IMR-90 (cell line): ENCODE measurements at regions not wholly inside any gene's neighbourhood (a gene's known extent, or its start where the extent isn't known, plus 50 kb on each side); places are given as distances from the start of the nearest gene placed in this dataset.

ENCODE experiments used
- ATAC-seq: fragments of 200-7000 bp; cut with Tn5 transposase; 2 replicates; pipeline ENCODE4 v1.9.1; 2020; ENCODE audit warnings: low read depth, mild to moderate bottlenecking, moderate library complexity
- BruUV-seq: library from RNA; stranded (reverse); fragments of 400-500 nt; replicated peaks from 2 replicates; lab custom pipeline; 2021; lab: Mats Ljungman, UMichigan
- CTCF ChIA-PET: fragments of 300-600 bp; formaldehyde crosslinking; extraction: SDS; loops from one replicate; lab custom pipeline; 2021; ENCODE audit warnings: antibody characterized with exemption; lab: Yijun Ruan, JAX
- POLR2A ChIA-PET: fragments of 300-600 bp; sonication (Branson Sonifier 250); formaldehyde crosslinking; loops from one replicate; lab custom pipeline; 2022; ENCODE audit warnings: antibody characterized with exemption; ENCODE audit not compliant: unreplicated experiment; lab: Charles Lee
- DNase-seq: peaks from one replicate; pipeline ENCODE4 v3.0.0; 2013
- H2AFZ ChIP-seq: replicated peaks from 2 replicates; pipeline ENCODE3; 2013; ENCODE audit warnings: low read length, mild to moderate bottlenecking; ENCODE audit not compliant: poor library complexity
- H2AK5ac ChIP-seq: 2 replicates; pipeline ENCODE4 v1.6.1; 2013; ENCODE audit warnings: low read depth, low read length, inconsistent platforms
- H2AK9ac ChIP-seq: replicated peaks from 2 replicates; pipeline ENCODE3; 2013; ENCODE audit warnings: mild to moderate bottlenecking, low read depth, low read length, moderate library complexity; ENCODE audit not compliant: poor library complexity
- H2BK120ac ChIP-seq: 2 replicates; pipeline ENCODE4 v1.6.1; 2013; ENCODE audit warnings: low read depth, low read length, inconsistent platforms
- H2BK15ac ChIP-seq: 3 replicates; pipeline ENCODE4 v1.6.1; 2013; ENCODE audit warnings: low read depth, low read length, inconsistent platforms
- H2BK20ac ChIP-seq: 2 replicates; pipeline ENCODE4 v1.6.1; 2013; ENCODE audit warnings: low read depth, mild to moderate bottlenecking, inconsistent platforms, low read length, moderate library complexity
- H2BK5ac ChIP-seq: 2 replicates; pipeline ENCODE4 v1.6.1; 2013; ENCODE audit warnings: mild to moderate bottlenecking, low read depth, low read length, inconsistent platforms; ENCODE audit not compliant: poor library complexity, severe bottlenecking
- H3K14ac ChIP-seq: replicated peaks from 2 replicates; pipeline ENCODE4 v1.6.1; 2013; ENCODE audit warnings: low read depth, low read length, inconsistent platforms
- H3K18ac ChIP-seq: 2 replicates; pipeline ENCODE4 v1.6.1; 2013; ENCODE audit warnings: low read depth, low read length, control low read depth
- H3K23ac ChIP-seq: 2 replicates; pipeline ENCODE4 v1.6.1; 2013; ENCODE audit warnings: low read depth, low read length, inconsistent platforms
- H3K27ac ChIP-seq: 2 replicates; pipeline ENCODE4 v1.5.1; 2013; ENCODE audit warnings: mild to moderate bottlenecking, control low read depth, low read length; ENCODE audit not compliant: insufficient read depth
- H3K27me3 ChIP-seq: 2 replicates; pipeline ENCODE4 v1.6.1; 2013; ENCODE audit warnings: low read length; ENCODE audit not compliant: control insufficient read depth, insufficient read depth
- H3K36me3 ChIP-seq: 2 replicates; pipeline ENCODE4 v1.6.1; 2013; ENCODE audit warnings: low read length, mixed read lengths; ENCODE audit not compliant: control insufficient read depth, insufficient read depth
- H3K4ac ChIP-seq: 2 replicates; pipeline ENCODE4 v1.6.1; 2013; ENCODE audit warnings: low read depth, low read length, inconsistent platforms
- H3K4me1 ChIP-seq: 2 replicates; pipeline ENCODE4 v1.6.1; 2013; ENCODE audit warnings: low read length, mixed read lengths; ENCODE audit not compliant: control insufficient read depth, insufficient read depth
- H3K4me2 ChIP-seq: 2 replicates; pipeline ENCODE4 v1.6.1; 2013; ENCODE audit warnings: low read depth, mild to moderate bottlenecking, control low read depth, low read length, moderate library complexity
- H3K4me3 ChIP-seq: 2 replicates; pipeline ENCODE4 v1.5.1; 2013; ENCODE audit warnings: low read depth, mild to moderate bottlenecking, control low read depth, low read length, moderate library complexity; ENCODE audit not compliant: insufficient read depth
- H3K56ac ChIP-seq: 2 replicates; pipeline ENCODE4 v1.6.1; 2013; ENCODE audit warnings: low read length, inconsistent platforms; ENCODE audit not compliant: insufficient read depth; ENCODE audit errors: extremely low read depth
- H3K79me1 ChIP-seq, 2 experiments: 2 replicates each; pipeline ENCODE4 v1.6.1; 2013; ENCODE audit warnings: low read length in 2 of 2, inconsistent platforms in 1 of 2, low read depth in 1 of 2
- H3K9ac ChIP-seq: 2 replicates; pipeline ENCODE4 v1.6.1; 2013; ENCODE audit warnings: low read depth, low read length, control low read depth
- H3K9me1 ChIP-seq: 2 replicates; pipeline ENCODE4 v1.6.1; 2013; ENCODE audit warnings: low read length, inconsistent platforms; ENCODE audit not compliant: insufficient read depth
- H3K9me3 ChIP-seq: 2 replicates; pipeline ENCODE4 v1.6.1; 2013; ENCODE audit warnings: low read length; ENCODE audit not compliant: control insufficient read depth, insufficient read depth
- H4K20me1 ChIP-seq: 2 replicates; pipeline ENCODE4 v1.6.1; 2013; ENCODE audit warnings: low read length, inconsistent platforms; ENCODE audit not compliant: insufficient read depth
- H4K5ac ChIP-seq: 2 replicates; pipeline ENCODE4 v1.6.1; 2013; ENCODE audit warnings: mild to moderate bottlenecking, low read depth, low read length, control low read depth
- H4K8ac ChIP-seq, 2 experiments: 2 replicates each; pipeline ENCODE4 v1.6.1; 2013; ENCODE audit warnings: low read depth in 2 of 2, low read length in 2 of 2, control low read depth in 1 of 2, inconsistent platforms in 1 of 2
- H4K91ac ChIP-seq: 2 replicates; pipeline ENCODE4 v1.6.1; 2013; ENCODE audit warnings: low read depth, low read length, inconsistent platforms; ENCODE audit not compliant: insufficient read depth
- BHLHE40 ChIP-seq: fragments of 150-350 bp; IDR thresholded peaks from 2 replicates; pipeline ENCODE4 v1.6.1; 2016; ENCODE audit warnings: mild to moderate bottlenecking, low read depth, low read length
- CEBPB ChIP-seq: IDR thresholded peaks from 2 replicates; pipeline ENCODE4 v1.6.1; 2012; ENCODE audit warnings: low read depth, low read length, improper control_type of control experiment
- CHD1 ChIP-seq: IDR thresholded peaks from 2 replicates; pipeline ENCODE4 v1.6.1; 2012; ENCODE audit warnings: low read depth, low read length, improper control_type of control experiment
- MAZ ChIP-seq: IDR thresholded peaks from 2 replicates; pipeline ENCODE4 v1.6.1; 2012; ENCODE audit warnings: low read depth, mild to moderate bottlenecking, low read length, improper control_type of control experiment, moderate library complexity, borderline replicate concordance
- NFE2L2 ChIP-seq: fragments of 150-350 bp; IDR thresholded peaks from 2 replicates; pipeline ENCODE4 v1.6.1; 2016; ENCODE audit warnings: low read depth, mild to moderate bottlenecking, low read length
- POLR2A ChIP-seq: IDR thresholded peaks from 2 replicates; pipeline ENCODE4 v1.6.1; 2012; ENCODE audit warnings: mild to moderate bottlenecking, low read depth, low read length
- RAD21 ChIP-seq: IDR thresholded peaks from 2 replicates; pipeline ENCODE4 v1.6.1; 2012; ENCODE audit warnings: low read length, improper control_type of control experiment
- RCOR1 ChIP-seq: IDR thresholded peaks from 2 replicates; pipeline ENCODE4 v1.6.1; 2012; ENCODE audit warnings: mild to moderate bottlenecking, low read length, improper control_type of control experiment; ENCODE audit not compliant: insufficient replicate concordance
- WGBS, 2 experiments: methylation state at CpG; one replicate each; pipeline versions ENCODE4 v1.1.5 to v1.1.7; 2013; ENCODE audit warnings: missing lambda C conversion rate in 2 of 2; ENCODE audit not compliant: insufficient read length in 1 of 2; ENCODE audit errors: extremely low coverage in 2 of 2; 5-methylcytosine and 5-hydroxymethylcytosine counted together
- dilution Hi-C: fragments of 300-500 bp; cut with HindIII; formaldehyde crosslinking; loops from one replicate; pipeline ENCODE4 v1.14.3; 2018; ENCODE audit warnings: low sequenced_read_pairs; ENCODE audit not compliant: unreplicated experiment
- in situ Hi-C: fragments of 300-500 bp; cut with MboI; formaldehyde crosslinking; loops from 3 replicates; pipeline ENCODE4 v1.14.3; 2019; ENCODE audit warnings: low sequenced_read_pairs, inconsistent platforms, mixed read lengths
- intact Hi-C: fragments of 100-400 bp; cut with micrococcal nuclease; formaldehyde crosslinking; loops from 2 replicates; pipeline ENCODE4 v1.10.0; 2022

DNA sequence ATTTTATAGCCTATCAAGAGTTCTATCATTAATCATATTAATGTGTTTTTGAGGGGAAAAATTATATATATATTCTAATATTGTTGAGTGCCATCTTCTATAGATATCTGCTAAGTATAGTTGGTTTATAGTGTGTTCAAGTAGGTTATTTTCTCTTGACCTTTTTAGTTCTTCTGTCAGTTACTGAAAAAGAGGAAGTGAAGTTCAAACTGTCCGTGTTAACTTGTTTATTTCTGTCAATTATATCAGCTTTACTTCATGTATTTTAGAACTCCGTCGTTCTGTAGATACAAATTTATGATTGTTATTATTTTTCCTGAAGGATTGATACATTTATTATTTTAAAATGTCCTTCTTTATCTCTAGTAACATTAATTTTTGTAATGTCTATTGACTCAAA, 1209.1 kb downstream of the CDH12 start:
- ATAC-seq, result no peak
- Histone ChIP-seq H3K27me3 (no peaks in the 10 kb centered on the region), H3K27ac (no peak overlapping the region), H3K9ac (no peak overlapping the region), H3K18ac (no peak overlapping the region), H3K79me1 (no peaks in the 10 kb centered on the region), H3K4me2 (no peak overlapping the region), H3K9me1 (no peaks in the 10 kb centered on the region), H4K5ac (no peak overlapping the region), H3K23ac (no peak overlapping the region), H2BK20ac (no peak overlapping the region), H3K36me3 (no peaks in the 10 kb centered on the region), H4K8ac (no peak overlapping the region), H2AK5ac (no peak overlapping the region), H3K4me1 (peaks cover 2% of the 10 kb centered on the region; the same call in 1 of the 2 replicates), H3K14ac (no peak overlapping the region), H4K91ac (no peak overlapping the region), H2BK120ac (no peak overlapping the region), H2BK15ac (no peak overlapping the region), H2AK9ac (no peak overlapping the region), H2AFZ (no peak overlapping the region), H2BK5ac (no peak overlapping the region), H4K20me1 (no peaks in the 10 kb centered on the region), H3K56ac (no peak overlapping the region), H3K4ac (no peak overlapping the region), H3K4me3 (no peak overlapping the region), H3K9me3 (no peaks in the 10 kb centered on the region)
- in situ Hi-C loops (no loop called here), dilution Hi-C loops (no loop called here), intact Hi-C loops (no loop called here)
- no TSS peak for BruUV-seq
- ChIA-PET POLR2A (no interaction called here), CTCF (no interaction called here)
- no CpG with 5 or more reads among the region's 3 CpGs for WGBS, 2 experiments
- no peak for TF ChIP-seq RAD21
- TF ChIP-seq CHD1, result no peak
- TF ChIP-seq MAZ, result no peak
- TF ChIP-seq CEBPB, result no peak
- no peak for TF ChIP-seq NFE2L2
- no peak for TF ChIP-seq RCOR1
- TF ChIP-seq POLR2A, result no peak
- no peak for TF ChIP-seq BHLHE40
- no peak for DNase-seq
